SKM-1 treated with dmso at 0.1 percent for 144 hours (cell line): ENCODE measurements at regions not wholly inside any gene's neighbourhood (a gene's known extent, or its start where the extent isn't known, plus 50 kb on each side); places are given as distances from the start of the nearest gene placed in this dataset.
"Not testable (repeated sequence)": the region's sequence is repeated elsewhere in the genome, so short reads cannot be mapped to it uniquely, and the experiment has no call there.

Experiments used
- DNase-seq: peaks from one replicate; lab custom pipeline; 2025; ENCODE audit not compliant: unreplicated experiment; lab: John Stamatoyannopoulos, UW

GRCh38 chr3:147662705-147663104 lies 253.5 kb downstream of the ZIC1 start:
- DNase-seq = no peak

DNA sequence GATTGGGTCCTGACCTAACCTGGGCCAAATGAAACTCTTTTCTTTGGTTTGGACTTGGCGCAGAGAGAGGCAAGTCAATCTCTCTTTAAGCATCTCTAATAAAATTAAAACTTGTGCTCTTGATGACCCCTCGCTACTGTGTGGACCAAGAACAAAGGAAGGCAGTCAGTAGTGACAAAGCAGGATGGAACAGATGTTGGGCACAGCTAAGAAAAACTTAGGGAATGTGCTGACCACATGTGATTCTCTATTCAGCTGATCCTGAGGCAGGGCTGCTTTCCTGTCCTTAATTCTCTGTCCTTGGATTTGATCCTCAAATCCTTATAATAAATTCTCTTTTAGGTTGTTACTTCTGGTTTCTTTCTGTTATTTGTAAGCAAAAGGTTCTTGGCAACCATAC lies 259.9 kb downstream of the ZIC1 start:
- DNase-seq = no peak

DNA sequence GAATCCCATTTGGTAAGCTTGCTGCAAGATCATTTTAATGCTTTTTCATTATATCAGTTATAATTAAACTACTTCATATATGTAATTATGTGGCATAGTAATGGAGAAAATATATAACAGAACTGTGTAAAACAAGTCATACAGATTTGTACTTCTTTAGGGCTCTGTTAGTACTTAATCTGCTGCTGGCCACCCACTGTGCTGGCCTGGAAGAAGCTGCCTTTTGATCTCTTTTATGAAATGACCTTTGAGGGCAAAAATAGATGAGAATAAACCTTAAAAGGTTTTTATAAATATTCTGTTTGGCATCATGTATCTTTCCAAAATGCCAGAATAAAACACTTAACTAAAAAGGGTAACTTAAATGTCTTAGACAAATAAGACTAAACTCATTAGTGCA lies 262.9 kb downstream of the ZIC1 start:
- no peak for DNase-seq

GRCh38 chr3:147672436-147672835 lies 263.3 kb downstream of the ZIC1 start:
- DNase-seq = no peak

DNA sequence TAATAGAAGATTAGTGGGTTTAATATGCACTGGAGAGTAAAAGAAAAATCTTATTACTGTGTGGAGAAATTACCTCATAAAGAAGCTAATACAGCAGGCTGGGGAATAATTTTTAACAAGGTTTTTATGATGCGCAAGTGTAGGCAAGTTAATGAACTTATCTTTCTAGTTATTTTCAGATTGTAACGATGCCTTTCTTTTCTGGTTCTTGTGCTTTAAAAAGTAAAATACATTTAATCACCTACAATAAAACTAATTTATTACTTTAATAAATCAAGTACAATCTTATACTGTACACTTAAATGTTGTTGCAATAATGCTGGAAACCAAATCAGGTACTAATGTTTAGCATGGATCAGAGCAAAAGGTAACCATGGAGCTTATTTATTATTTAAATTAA lies 266.6 kb downstream of the ZIC1 start:
- no peak for DNase-seq

DNA sequence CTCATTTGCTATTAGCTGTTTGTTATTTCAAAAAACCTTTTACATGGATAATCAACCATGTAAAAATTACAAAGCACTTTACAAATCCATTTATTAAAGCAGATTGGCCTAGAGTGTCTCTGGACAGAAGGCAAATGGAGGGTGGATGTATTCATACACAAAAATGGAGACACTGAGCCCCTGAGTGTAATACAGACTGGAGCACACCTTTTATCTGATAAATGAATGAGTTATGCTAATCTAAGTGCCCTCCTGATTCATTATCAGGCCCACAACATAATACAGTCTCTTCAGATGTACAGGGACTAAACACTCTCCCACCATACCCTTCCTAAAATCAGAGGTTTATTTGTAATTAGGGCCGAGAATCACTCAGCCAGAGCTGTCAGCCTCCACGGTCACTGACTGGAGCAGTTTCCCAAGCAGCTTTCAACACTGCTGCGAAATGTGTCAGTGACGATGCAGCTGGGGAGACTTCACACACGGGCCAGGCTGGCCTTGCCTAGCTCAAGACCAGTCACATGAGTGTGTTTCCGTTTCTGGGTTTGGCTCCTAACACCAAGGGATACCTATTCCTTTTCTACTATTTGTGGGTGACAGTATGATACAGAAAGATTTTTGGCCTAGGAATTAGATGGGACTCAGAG lies 271.8 kb downstream of the ZIC1 start:
- DNase-seq = no peak

- no peak for DNase-seq
Measured at GRCh38 chr3:147688868-147689267, 279.7 kb downstream of the ZIC1 start.

DNA sequence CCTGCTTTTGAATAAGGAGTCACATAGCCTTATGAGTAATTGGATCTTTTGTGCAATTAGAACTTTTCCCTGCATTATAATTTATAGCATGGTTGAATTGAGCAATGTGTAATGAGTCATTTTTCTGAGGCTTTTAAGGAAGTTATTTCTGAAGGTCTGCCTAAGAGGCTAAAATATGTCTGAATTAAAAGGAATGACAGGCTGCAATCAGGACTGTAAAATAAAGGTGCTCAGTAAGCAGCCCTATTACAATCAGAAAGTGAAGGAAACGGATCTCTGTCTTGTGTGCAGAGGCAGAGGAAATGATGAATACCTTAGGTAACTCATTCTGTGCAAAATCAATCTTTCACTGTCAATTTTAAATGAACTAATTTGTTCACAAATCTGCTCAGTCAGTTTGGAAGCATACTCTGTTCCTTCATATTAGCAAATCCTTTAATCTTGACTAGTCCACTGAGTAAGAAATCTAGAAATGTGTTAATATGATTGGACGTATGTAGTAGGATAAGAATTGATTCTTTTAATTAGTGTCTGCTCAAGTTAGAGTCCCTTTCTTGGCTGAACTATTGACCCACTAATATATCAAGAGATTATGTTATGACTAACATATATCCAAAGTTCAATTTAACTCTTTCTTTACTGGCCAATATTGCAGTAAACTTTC lies 290.1 kb downstream of the ZIC1 start:
- peak; percentile 24 for DNase-seq

DNA sequence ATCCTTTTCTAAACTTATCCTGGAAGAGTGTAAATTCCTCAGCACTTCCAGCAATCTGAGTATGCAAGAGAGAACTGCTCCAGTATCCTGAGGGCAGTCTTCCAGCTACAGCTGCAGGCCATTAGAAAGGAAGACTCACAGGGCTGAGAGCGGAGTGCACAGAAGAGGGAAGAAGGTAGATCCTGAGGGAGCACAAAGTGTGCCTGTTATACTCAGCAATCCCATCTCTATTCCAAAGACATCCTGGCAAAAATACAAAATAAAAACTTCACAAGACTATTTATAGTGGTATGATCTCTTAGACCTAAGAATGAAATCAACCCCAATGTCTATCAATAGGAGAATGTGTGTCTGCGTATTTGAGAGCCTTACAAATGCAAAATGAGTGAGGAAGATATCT lies 292.0 kb downstream of the ZIC1 start:
- no peak for DNase-seq

- no peak for DNase-seq
Measured at GRCh38 chr3:147702509-147702908, 293.3 kb downstream of the ZIC1 start.

DNA sequence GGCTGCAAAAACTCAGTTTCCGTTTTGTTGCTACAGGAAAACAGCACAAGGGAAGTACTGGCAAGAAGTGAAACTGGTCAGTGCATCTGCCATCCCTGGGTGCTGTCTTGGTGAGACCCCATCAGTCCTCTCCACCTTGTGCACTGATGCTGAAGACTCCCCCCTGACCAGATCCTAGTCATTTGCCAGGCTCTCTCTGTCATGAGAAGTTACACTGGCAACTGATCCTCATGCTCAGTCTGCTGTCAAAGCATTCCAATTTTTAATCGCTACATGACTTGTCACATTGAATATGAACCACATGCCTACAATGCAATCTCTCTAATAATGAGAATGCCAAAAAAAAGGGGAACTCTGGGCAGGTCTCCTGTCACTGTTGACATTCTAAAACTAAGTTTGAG lies 296.5 kb downstream of the ZIC1 start:
- no peak for DNase-seq

GRCh38 chr3:147710753-147711152 lies 301.6 kb downstream of the ZIC1 start:
- DNase-seq = not testable (repeated sequence)

- no peak for DNase-seq
Measured at GRCh38 chr3:147712357-147712756, 303.2 kb downstream of the ZIC1 start.

DNA sequence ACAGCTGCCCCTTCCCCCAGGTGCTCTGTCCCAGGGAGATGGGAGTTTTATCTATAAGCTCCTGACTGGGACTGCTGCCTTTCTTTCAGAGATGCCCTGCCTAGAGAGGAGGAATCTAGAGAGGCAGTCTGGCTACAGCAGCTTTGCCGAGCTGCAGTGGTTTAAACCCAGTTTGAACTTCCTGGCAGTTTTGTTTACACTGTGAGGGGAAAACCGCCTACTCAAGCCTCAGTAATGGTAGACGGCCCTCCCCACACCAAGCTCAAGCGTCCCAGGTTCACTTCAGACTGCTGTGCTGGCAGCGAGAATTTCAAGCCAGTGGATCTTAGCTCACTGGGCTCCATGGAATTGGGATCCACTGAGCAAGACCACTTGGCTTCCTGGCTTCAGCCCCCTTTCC lies 303.6 kb downstream of the ZIC1 start:
- DNase-seq = not testable (repeated sequence)

- DNase-seq = no peak
Measured at GRCh38 chr3:147713234-147714133, 304.3 kb downstream of the ZIC1 start.

DNA sequence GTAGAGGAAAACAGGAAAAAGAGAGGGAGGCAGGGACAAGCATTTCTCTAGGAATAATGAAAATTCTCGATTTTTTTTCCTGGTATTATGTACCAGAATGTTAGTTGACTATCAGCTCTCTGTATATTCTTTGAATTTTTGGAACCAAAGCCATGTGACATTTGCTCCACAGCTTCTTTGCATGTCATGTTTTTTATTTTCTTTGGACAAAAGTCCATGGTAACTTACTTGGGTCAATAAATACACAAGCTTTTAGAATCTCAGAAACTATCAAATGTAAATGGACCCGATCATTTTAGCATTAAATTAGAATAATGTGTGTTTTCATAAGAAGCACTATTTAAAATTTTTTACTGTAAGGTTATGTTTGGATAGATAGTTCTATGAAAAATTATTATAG lies 320.5 kb downstream of the ZIC1 start:
- DNase-seq = no peak

DNA sequence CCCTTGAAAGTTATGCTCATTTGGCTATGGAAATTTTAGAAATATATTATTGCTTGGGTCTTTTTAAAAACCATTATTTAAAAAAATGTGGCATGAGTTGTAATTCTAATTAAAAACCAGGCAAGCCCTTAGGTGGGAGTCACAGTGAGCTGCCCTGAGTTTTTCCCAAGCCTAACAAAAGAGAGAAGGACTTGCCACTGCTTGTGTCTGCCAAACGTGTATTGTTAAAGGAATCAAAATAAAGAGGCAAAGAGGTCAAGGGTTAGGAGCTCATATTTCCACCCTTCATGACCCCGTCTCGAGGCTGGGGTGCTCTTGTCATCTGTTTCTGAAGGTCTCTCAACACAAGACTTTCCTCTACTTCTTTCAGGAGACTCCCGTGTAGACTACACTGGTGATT lies 321.1 kb downstream of the ZIC1 start:
- DNase-seq = no peak

DNA sequence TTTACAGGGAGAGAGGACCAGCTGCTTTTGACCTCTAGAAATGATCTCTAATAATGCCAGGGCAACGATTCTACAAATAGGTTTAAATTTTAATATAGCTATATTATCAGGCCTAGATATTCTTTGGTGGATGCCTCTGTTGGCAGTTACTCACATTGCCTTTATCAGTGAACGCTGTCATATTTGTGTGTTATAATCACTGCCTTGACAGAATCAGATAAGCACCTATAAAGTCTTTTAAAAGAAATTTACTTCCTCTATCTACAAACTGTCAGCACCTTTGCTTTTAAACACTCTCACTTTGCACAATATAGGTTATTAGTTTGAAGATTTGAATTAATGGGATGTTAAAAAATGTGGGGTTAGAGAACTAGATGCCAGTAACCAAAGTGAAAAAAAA lies 324.1 kb downstream of the ZIC1 start:
- DNase-seq = no peak

- no peak for DNase-seq
Measured at GRCh38 chr3:147735616-147736015, 326.5 kb downstream of the ZIC1 start.

GRCh38 chr3:147736226-147736625 lies 327.1 kb downstream of the ZIC1 start:
- DNase-seq = peak; percentile 33

- DNase-seq = no peak
Measured at GRCh38 chr3:147737376-147737775, 328.2 kb downstream of the ZIC1 start.

- no peak for DNase-seq
Measured at GRCh38 chr3:147740928-147741327, 331.8 kb downstream of the ZIC1 start.
